Stomach (tissue), 8 donors: ENCODE measurements at regions not wholly inside any gene's neighbourhood (a gene's known extent, or its start where the extent isn't known, plus 50 kb on each side); places are given as distances from the start of the nearest gene placed in this dataset.

Experiments
- DNase-seq, 2 donors: peaks; one replicate each; pipeline versions ENCODE4 v3.0.0 to v3.0.0-alpha.2; 2013 to 2019
- H3K27ac ChIP-seq, 5 donors: fragments of 200-600 bp in 4 of 5; sonication (generic) in 4 of 5; one replicate each; pipeline ENCODE4 v1.5.1; 2013 to 2019; ENCODE audit warnings: mild to moderate bottlenecking in 1 of 5, moderate library complexity in 1 of 5
- H3K27me3 ChIP-seq, 3 donors: fragments of 200-600 bp; sonication (generic); one replicate each; pipeline ENCODE4 v1.5.1; 2017 to 2019; ENCODE audit warnings: mixed run types in 1 of 3
- H3K36me3 ChIP-seq, 4 donors: fragments of 200-600 bp; sonication (generic); 1 replicate in 3 of 4; 2 replicates in 1 of 4; pipeline ENCODE4 v1.5.1; 2016 to 2019
- H3K4me1 ChIP-seq, 4 donors: fragments of 200-600 bp; sonication (generic); one replicate each; pipeline ENCODE4 v1.5.1; 2016 to 2019
- H3K4me3 ChIP-seq, 4 donors: fragments of 200-600 bp; sonication (generic) in 3 of 4; one replicate each; pipeline ENCODE4 v1.5.1; 2016 to 2019; ENCODE audit warnings: mild to moderate bottlenecking in 1 of 4
- H3K9me3 ChIP-seq, 4 donors: fragments of 200-600 bp; sonication (generic); one replicate each; pipeline ENCODE4 v1.5.1; 2016 to 2019
- CTCF ChIP-seq, 7 experiments: fragments of 450-650 bp in 4 of 7; fragments of 200-600 bp in 3 of 7; sonication (generic) in 3 of 7; IDR thresholded peaks; one replicate each; pipeline ENCODE4 v1.5.1; 2016 to 2019; ENCODE audit warnings: antibody characterized with exemption in 7 of 7, control low read depth in 2 of 7, mild to moderate bottlenecking in 1 of 7
- EP300 ChIP-seq: sonication (generic); formaldehyde crosslinking; IDR thresholded peaks from one replicate; pipeline ENCODE4 v1.6.1; 2017; ENCODE audit warnings: antibody characterized with exemption
- POLR2A ChIP-seq, 4 donors: fragments of 450-650 bp; IDR thresholded peaks; one replicate each; pipeline ENCODE4 v1.6.1; 2016; ENCODE audit warnings: antibody characterized with exemption in 4 of 4, control low read depth in 2 of 4, mild to moderate bottlenecking in 1 of 4, moderate library complexity in 1 of 4
- POLR2AphosphoS5 ChIP-seq, 3 donors: sonication (generic); formaldehyde crosslinking; IDR thresholded peaks; one replicate each; pipeline ENCODE4 v1.6.1; 2016; ENCODE audit warnings: antibody characterized with exemption in 3 of 3
- WGBS, 5 donors: extraction: QIAGEN DNeasy Blood & Tissue Kit in 3 of 5; methylation state at CpG; one replicate each; pipeline versions ENCODE4 v1.1.5 to v1.1.7; 2013 to 2018; 5-methylcytosine and 5-hydroxymethylcytosine counted together
- intact Hi-C: fragments of 100-400 bp; cut with DNase I; formaldehyde crosslinking; loops from one replicate; pipeline ENCODE4 v1.15.1; 2023; ENCODE audit warnings: low total_unique reads
- donor health status: healthy with polysubstance abuse.
- donor health status: Bipolar disorder and iron deficiency.
- donor health status: healthy.

DNA sequence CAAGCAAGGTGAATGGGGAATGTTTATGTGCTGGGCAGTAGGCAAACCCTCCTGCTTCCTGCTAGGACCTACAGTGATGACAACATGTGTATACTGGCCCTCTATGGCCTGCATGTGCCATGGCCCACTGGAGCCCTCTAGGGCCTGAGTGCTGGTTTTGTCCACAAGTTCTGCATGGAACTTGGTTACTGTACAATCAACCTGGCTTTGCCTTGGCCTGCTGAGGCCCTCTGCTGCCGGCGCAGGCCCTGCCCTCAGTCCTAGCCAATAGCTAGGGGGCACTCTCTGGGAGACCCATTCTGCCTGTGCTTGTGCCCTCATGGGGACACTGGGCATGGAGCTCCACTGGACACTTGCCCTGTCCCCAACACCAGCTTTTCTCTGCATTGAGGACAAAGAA lies 138.6 kb upstream of the NGF start:
- WGBS, 5 donors = 67 to 87% (median 77%) methylated on average over 2 of the region's 2 CpGs; no CpG with 5 or more reads in 1 of the 5 donors
- H3K9me3 ChIP-seq = no peaks in the 10 kb centered on the region
- intact Hi-C loops = no loop called here
- H3K36me3 ChIP-seq = no peaks in the 10 kb centered on the region
- no peak for TF ChIP-seq POLR2AphosphoS5 (IDR thresholded peaks at IDR 0.05)
- no peak for TF ChIP-seq POLR2A (IDR thresholded peaks at IDR 0.05)
- no peak for TF ChIP-seq CTCF (IDR thresholded peaks at IDR 0.05)
- TF ChIP-seq EP300 = no peak
- peaks cover 0 to 16% (median 0%) of the 10 kb centered on the region in 3 donors for H3K27me3 ChIP-seq
- H3K27ac ChIP-seq = no peak overlapping the region
- peaks cover 0 to 6% (median 2%) of the 10 kb centered on the region in 4 donors for H3K4me1 ChIP-seq
- no peak overlapping the region for H3K4me3 ChIP-seq
- no peak for DNase-seq

GRCh38 chr1:115475901-115476300 lies 137.9 kb upstream of the NGF start:
- Histone ChIP-seq H3K36me3 (no peaks in the 10 kb centered on the region), H3K27me3 (peaks cover 0 to 16% (median 0%) of the 10 kb centered on the region in 3 donors), H3K9me3 (no peaks in the 10 kb centered on the region), H3K4me3 (no peak overlapping the region), H3K4me1 (peaks cover 0 to 6% (median 2%) of the 10 kb centered on the region in 4 donors), H3K27ac (no peak overlapping the region)
- no peak for DNase-seq
- intact Hi-C loops = no loop called here
- TF ChIP-seq POLR2AphosphoS5 (IDR thresholded peaks at IDR 0.05) (no peak), CTCF (IDR thresholded peaks at IDR 0.05) (no peak), POLR2A (IDR thresholded peaks at IDR 0.05) (no peak), EP300 (no peak)
- WGBS, 5 donors = 70 to 78% (median 76%) methylated on average over 5 of the region's 5 CpGs

GRCh38 chr1:115475252-115475651 lies 137.2 kb upstream of the NGF start:
- intact Hi-C loops = no loop called here
- Histone ChIP-seq H3K9me3 (no peaks in the 10 kb centered on the region), H3K27ac (no peak overlapping the region), H3K36me3 (no peaks in the 10 kb centered on the region), H3K27me3 (peaks cover 0 to 16% (median 0%) of the 10 kb centered on the region in 3 donors), H3K4me1 (peaks cover 0 to 6% (median 3%) of the 10 kb centered on the region in 4 donors), H3K4me3 (no peak overlapping the region)
- no peak for DNase-seq
- TF ChIP-seq CTCF (IDR thresholded peaks at IDR 0.05) = no peak
- no peak for TF ChIP-seq POLR2AphosphoS5 (IDR thresholded peaks at IDR 0.05)
- no peak for TF ChIP-seq POLR2A (IDR thresholded peaks at IDR 0.05)
- no peak for TF ChIP-seq EP300
- WGBS, 5 donors = 75 to 92% (median 87%) methylated on average over 2 of the region's 2 CpGs

GRCh38 chr1:115473986-115474565 lies 136.0 kb upstream of the NGF start:
- Histone ChIP-seq H3K27ac (no peak overlapping the region), H3K27me3 (peaks cover 0 to 9% (median 0%) of the 10 kb centered on the region in 3 donors), H3K36me3 (no peaks in the 10 kb centered on the region), H3K9me3 (no peaks in the 10 kb centered on the region), H3K4me1 (peaks cover 0 to 6% (median under 1%) of the 10 kb centered on the region in 4 donors), H3K4me3 (no peak overlapping the region)
- intact Hi-C loops = loop anchor here (5.0 kb wide), 1 partner anchor 337 kb away; no protein-coding TSS in a partner anchor
- 68 to 76% (median 70%) methylated on average over 8 of the region's 8 CpGs for WGBS, 5 donors
- DNase-seq = no peak
- TF ChIP-seq POLR2AphosphoS5 (IDR thresholded peaks at IDR 0.05) (no peak), EP300 (no peak), POLR2A (IDR thresholded peaks at IDR 0.05) (no peak)
